ENCODE measurements at regions not wholly inside any gene's neighbourhood (a gene's known extent, or its start where the extent isn't known, plus 50 kb on each side); places are given as distances from the start of the nearest gene placed in this dataset.
A peak's percentile ranks its signal among the peaks of the same experiment; 100 is the strongest.
"Not testable (repeated sequence)": the region's sequence is repeated elsewhere in the genome, so short reads cannot be mapped to it uniquely, and the experiment has no call there.

- DNase-seq = no peak
Observed at GRCh38 chr3:82000350-82000749, 238.9 kb upstream of the GBE1 start.

GRCh38 chr3:81998907-81999306 is 237.5 kb upstream of the GBE1 start:
- no peak for DNase-seq

GRCh38 chr3:81998139-81998755 is 236.8 kb upstream of the GBE1 start:
- DNase-seq = peak; percentile 24

- no peak for DNase-seq
Observed at GRCh38 chr3:81997390-81997789, 235.9 kb upstream of the GBE1 start.

- no peak for DNase-seq
Observed at GRCh38 chr3:81995329-81995728, 233.9 kb upstream of the GBE1 start.

- DNase-seq = peak; percentile 36
Observed at GRCh38 chr3:81989758-81990157, 228.3 kb upstream of the GBE1 start.

GRCh38 chr3:81989274-81989673 is 227.8 kb upstream of the GBE1 start:
- no peak for DNase-seq

- not testable (repeated sequence) for DNase-seq
Observed at GRCh38 chr3:81987412-81987811, 226.0 kb upstream of the GBE1 start.

- no peak for DNase-seq
Observed at GRCh38 chr3:81985996-81986723, 224.7 kb upstream of the GBE1 start.

GRCh38 chr3:81983382-81983781 is 221.9 kb upstream of the GBE1 start:
- no peak for DNase-seq

- DNase-seq = no peak
Observed at GRCh38 chr3:81980596-81981494, 219.4 kb upstream of the GBE1 start.

- DNase-seq = no peak
Observed at GRCh38 chr3:81974751-81975150, 213.3 kb upstream of the GBE1 start.

- DNase-seq = no peak
Observed at GRCh38 chr3:81968658-81969057, 207.2 kb upstream of the GBE1 start.

- DNase-seq = no peak
Observed at GRCh38 chr3:81967393-81967792, 205.9 kb upstream of the GBE1 start.

- DNase-seq = no peak
Observed at GRCh38 chr3:81965696-81966095, 204.3 kb upstream of the GBE1 start.

GRCh38 chr3:81962396-81962795 is 201.0 kb upstream of the GBE1 start:
- no peak for DNase-seq

- DNase-seq = no peak
Observed at GRCh38 chr3:81958972-81959640, 197.7 kb upstream of the GBE1 start.

GRCh38 chr3:81955878-81956277 is 194.4 kb upstream of the GBE1 start:
- DNase-seq = no peak

- DNase-seq = peak; percentile 35
Observed at GRCh38 chr3:81953111-81953510, 191.7 kb upstream of the GBE1 start.

GRCh38 chr3:81952141-81952540 is 190.7 kb upstream of the GBE1 start:
- peak; percentile 26 for DNase-seq

GRCh38 chr3:81951636-81952035 is 190.2 kb upstream of the GBE1 start:
- peak; percentile 28 for DNase-seq

GRCh38 chr3:81951106-81951505 is 189.7 kb upstream of the GBE1 start:
- DNase-seq = no peak

GRCh38 chr3:81947359-81947758 is 185.9 kb upstream of the GBE1 start:
- no peak for DNase-seq
